ENCODE measurements at regions not wholly inside any gene's neighbourhood (a gene's known extent, or its start where the extent isn't known, plus 50 kb on each side); places are given as distances from the start of the nearest gene placed in this dataset.

GRCh38 chr1:112806090-112806642, 91.0 kb upstream of the PPM1J start:
- no peak for DNase-seq
- Mint-ChIP-seq H3K4me3 (no peak overlapping the region), H3K9me3 (no peaks in the 10 kb centered on the region), H3K27ac (no peak overlapping the region), H3K27me3 (peaks cover 7 to 36% of the 10 kb centered on the region in 2 donors), H3K4me1 (peaks cover 2 to 6% of the 10 kb centered on the region in 2 donors), H3K36me3 (no peaks in the 10 kb centered on the region)
- no peak for ATAC-seq (replicated peaks)

GRCh38 chr1:112805155-112805853, 90.2 kb upstream of the PPM1J start:
- ATAC-seq (replicated peaks) (no peak), DNase-seq (no peak)
- peaks cover 7 to 27% of the 10 kb centered on the region in 2 donors for H3K27me3 Mint-ChIP-seq
- H3K27ac Mint-ChIP-seq: no peak overlapping the region
- no peak overlapping the region for H3K4me3 Mint-ChIP-seq
- no peaks in the 10 kb centered on the region for H3K9me3 Mint-ChIP-seq
- H3K4me1 Mint-ChIP-seq: peaks cover 2 to 6% of the 10 kb centered on the region in 2 donors
- H3K36me3 Mint-ChIP-seq: no peaks in the 10 kb centered on the region

DNA sequence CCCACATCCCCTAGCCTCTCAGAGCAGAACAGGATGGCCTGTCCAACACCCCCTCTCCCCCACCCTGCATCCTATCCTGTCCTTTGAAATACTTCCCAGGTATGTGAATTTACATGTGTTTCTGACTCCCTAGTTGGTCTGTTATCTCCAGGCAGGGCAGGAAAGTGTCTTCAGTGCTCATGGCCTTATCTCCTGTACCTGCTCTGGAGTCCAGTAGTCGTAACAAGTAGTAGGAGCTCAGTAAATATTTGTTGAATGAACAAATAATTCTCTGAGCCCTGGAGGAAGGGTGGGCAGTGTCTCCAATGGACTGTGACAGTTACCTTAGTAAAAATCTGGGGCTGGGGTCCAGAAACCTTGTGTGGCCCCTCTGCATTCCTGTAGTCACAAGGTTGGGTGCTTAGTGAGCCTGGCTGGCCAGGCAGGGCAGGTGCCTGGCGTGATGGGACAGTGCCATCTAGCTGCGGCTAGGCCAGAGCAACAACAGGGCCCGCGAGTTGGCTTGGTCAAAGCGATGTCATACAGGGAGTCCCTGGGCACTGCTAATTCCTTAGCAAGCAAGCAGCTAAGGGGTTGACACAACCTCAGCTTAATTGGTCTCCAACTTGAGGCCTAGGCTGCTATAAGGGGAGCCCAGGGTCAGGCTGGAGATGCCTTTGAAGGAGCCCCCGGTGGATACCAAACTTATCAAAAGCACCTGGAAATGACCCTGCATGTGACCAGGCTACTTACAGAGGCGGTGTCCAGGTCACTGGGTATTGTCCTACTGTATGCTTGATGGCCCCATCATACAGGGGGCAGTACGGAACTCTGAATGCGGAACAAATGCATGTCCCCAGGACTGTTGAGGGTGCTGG, 89.0 kb upstream of the PPM1J start:
- ATAC-seq (replicated peaks) (peak; percentile 96 to 97), DNase-seq (peak; percentile 39)
- Mint-ChIP-seq H3K27me3 (peaks cover 7 to 23% of the 10 kb centered on the region in 2 donors), H3K4me1 (peaks cover 2 to 3% of the 10 kb centered on the region in 2 donors), H3K36me3 (no peaks in the 10 kb centered on the region), H3K27ac (no peak overlapping the region), H3K4me3 (no peak overlapping the region), H3K9me3 (no peaks in the 10 kb centered on the region)

- Mint-ChIP-seq H3K27ac (no peak overlapping the region), H3K36me3 (no peaks in the 10 kb centered on the region), H3K27me3 (peaks cover 7 to 15% of the 10 kb centered on the region in 2 donors), H3K4me1 (peaks cover 0 to 9% of the 10 kb centered on the region in 2 donors), H3K4me3 (no peak overlapping the region), H3K9me3 (no peaks in the 10 kb centered on the region)
- ATAC-seq (replicated peaks) (no peak), DNase-seq (no peak)
Observed at GRCh38 chr1:112800289-112800688, 85.2 kb upstream of the PPM1J start.

- H3K27ac Mint-ChIP-seq: no peak overlapping the region
- ATAC-seq (replicated peaks) (no peak), DNase-seq (no peak)
- no peaks in the 10 kb centered on the region for H3K9me3 Mint-ChIP-seq
- H3K27me3 Mint-ChIP-seq: peaks cover 5 to 9% of the 10 kb centered on the region in 2 donors
- H3K36me3 Mint-ChIP-seq: no peaks in the 10 kb centered on the region
- no peak overlapping the region for H3K4me3 Mint-ChIP-seq
- H3K4me1 Mint-ChIP-seq: peaks cover 0 to 10% of the 10 kb centered on the region in 2 donors
Observed at GRCh38 chr1:112798292-112798691, 83.2 kb upstream of the PPM1J start.

- no peak overlapping the region for H3K27ac Mint-ChIP-seq
- peaks cover 0 to 10% of the 10 kb centered on the region in 2 donors for H3K4me1 Mint-ChIP-seq
- H3K27me3 Mint-ChIP-seq: peaks cover under 1 to 9% of the 10 kb centered on the region in 2 donors
- no peaks in the 10 kb centered on the region for H3K9me3 Mint-ChIP-seq
- DNase-seq (no peak), ATAC-seq (replicated peaks) (no peak)
- H3K36me3 Mint-ChIP-seq: no peaks in the 10 kb centered on the region
- H3K4me3 Mint-ChIP-seq: no peak overlapping the region
Observed at GRCh38 chr1:112797224-112797623, 82.1 kb upstream of the PPM1J start.

DNA sequence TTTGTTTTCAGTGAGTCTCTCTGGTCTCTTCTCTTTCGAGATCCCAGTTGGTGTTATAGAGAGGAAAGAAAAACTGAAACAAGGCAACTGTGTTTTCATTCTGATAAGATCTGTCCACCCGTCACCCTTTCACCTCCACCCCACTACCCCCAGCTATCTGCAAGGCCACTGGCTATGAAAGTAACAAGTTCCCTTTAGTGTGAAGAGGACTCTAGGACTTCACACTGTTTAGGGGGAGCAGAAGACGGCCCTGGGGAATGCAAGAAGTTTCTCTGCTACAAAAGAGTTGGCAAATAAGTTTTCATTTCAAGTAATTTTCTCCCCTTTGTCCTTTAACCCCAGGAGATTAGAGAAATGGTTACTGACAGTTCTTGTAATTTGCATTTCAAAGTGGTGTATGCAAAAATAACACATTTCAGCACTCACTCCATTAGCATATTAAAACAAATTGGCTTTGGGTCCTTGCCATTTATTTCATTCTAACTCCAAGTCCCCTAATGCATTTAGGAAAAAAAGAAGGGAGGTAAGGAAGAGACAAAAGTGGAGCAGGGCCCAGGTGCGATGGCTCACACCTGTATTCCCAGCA, 79.6 kb upstream of the PPM1J start:
- Mint-ChIP-seq H3K27ac (no peak overlapping the region), H3K9me3 (no peaks in the 10 kb centered on the region), H3K4me1 (peaks cover 0 to 10% of the 10 kb centered on the region in 2 donors), H3K27me3 (peaks cover 0 to 11% of the 10 kb centered on the region in 2 donors), H3K36me3 (no peaks in the 10 kb centered on the region), H3K4me3 (no peak overlapping the region)
- DNase-seq: no peak
- no peak for ATAC-seq (replicated peaks)

DNA sequence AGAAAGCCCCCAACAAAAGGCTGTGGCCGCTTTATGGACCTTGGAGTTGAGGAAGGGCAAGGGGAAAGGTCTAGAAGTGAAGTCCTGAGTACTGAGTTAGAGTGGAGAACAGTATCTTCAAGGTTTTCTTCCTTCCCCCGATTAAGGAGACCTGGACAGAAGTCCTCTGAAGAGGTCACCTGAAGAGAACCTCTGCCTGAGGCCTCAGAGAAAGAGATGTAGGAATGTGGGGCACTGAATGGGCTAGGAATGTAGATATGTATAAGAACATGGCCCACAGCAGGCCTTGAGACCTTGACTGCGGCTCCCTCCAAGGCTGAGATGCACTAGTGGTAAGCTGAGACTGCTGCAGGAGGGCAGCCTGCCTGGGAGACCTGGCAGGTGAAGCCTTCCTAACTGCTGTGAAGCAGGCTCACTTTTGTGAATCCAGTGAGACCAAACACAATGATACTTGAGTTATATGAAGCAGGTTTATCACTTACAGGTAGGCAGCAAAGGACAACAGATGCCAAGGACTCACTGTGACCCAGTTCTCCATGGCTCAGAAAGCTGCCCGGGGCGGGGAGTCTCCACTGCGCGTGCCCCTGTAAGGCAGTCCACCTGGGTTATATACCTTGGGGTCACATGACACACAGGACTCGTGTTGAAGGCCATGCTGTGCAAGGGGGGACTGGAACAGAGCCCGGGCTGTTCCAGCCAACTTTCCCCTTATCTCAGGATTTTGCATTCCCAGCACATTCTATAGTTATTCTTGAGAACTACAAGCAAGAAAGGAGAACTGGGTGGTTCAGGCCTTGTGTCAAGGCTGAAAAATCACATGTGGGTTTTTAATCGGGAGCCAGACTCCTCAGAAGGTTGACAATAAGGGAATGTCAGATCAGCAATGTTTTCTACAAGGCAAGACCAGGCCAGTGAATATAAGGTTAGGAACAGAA, 78.8 kb upstream of the PPM1J start:
- Mint-ChIP-seq H3K27ac (no peak overlapping the region), H3K4me3 (no peak overlapping the region), H3K27me3 (peaks cover 0 to 12% of the 10 kb centered on the region in 2 donors)

GRCh38 chr1:112791723-112792104, 76.6 kb upstream of the PPM1J start:
- H3K36me3 Mint-ChIP-seq: no peaks in the 10 kb centered on the region
- H3K27me3 Mint-ChIP-seq: peaks cover 0 to 12% of the 10 kb centered on the region in 2 donors
- H3K9me3 Mint-ChIP-seq: no peaks in the 10 kb centered on the region
- no peak overlapping the region for H3K27ac Mint-ChIP-seq
- no peak for ATAC-seq (replicated peaks)
- peaks cover 0 to 10% of the 10 kb centered on the region in 2 donors for H3K4me1 Mint-ChIP-seq
- H3K4me3 Mint-ChIP-seq: no peak overlapping the region
- no peak for DNase-seq

More for the DNA sequence above, 78.8 kb upstream of the PPM1J start:
- ATAC-seq (replicated peaks): no peak
- H3K9me3 Mint-ChIP-seq: no peaks in the 10 kb centered on the region
- no peak for DNase-seq
- peaks cover 0 to 10% of the 10 kb centered on the region in 2 donors for H3K4me1 Mint-ChIP-seq
- no peaks in the 10 kb centered on the region for H3K36me3 Mint-ChIP-seq

- Mint-ChIP-seq H3K4me3 (no peak overlapping the region), H3K4me1 (peaks cover 0 to 9% of the 10 kb centered on the region in 2 donors), H3K9me3 (no peaks in the 10 kb centered on the region), H3K27ac (no peak overlapping the region), H3K27me3 (peaks cover 0 to 12% of the 10 kb centered on the region in 2 donors), H3K36me3 (no peaks in the 10 kb centered on the region)
- ATAC-seq (replicated peaks) (no peak), DNase-seq (no peak)
Observed at GRCh38 chr1:112790920-112791722, 76.0 kb upstream of the PPM1J start.

DNA sequence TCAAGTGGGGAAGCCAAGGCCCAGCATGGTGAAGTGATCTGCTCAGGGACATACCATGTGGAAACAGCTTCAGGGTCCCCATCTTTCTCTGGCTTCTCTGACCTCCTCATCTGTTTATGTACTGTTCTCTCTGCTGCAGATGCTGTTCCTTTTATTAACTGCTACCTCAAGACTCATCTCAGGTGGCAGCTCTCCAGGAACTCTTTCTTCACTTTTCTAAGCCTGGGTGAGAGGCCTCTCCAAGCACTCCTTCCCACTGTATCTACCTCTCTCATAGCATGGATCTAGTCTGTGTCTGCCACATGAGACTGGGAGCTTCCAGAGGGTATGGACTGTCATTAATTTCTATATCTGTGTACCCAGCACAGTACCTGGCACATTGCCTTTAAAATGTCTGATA, 73.4 kb upstream of the PPM1J start:
- no peak overlapping the region for H3K27ac Mint-ChIP-seq
- DNase-seq (no peak), ATAC-seq (replicated peaks) (no peak)
- H3K36me3 Mint-ChIP-seq: no peaks in the 10 kb centered on the region
- H3K27me3 Mint-ChIP-seq: peaks cover 0 to 13% of the 10 kb centered on the region in 2 donors
- H3K4me1 Mint-ChIP-seq: no peaks in the 10 kb centered on the region
- H3K4me3 Mint-ChIP-seq: no peak overlapping the region
- no peaks in the 10 kb centered on the region for H3K9me3 Mint-ChIP-seq

- H3K9me3 Mint-ChIP-seq: peaks cover 0 to 2% of the 10 kb centered on the region in 2 donors
- H3K36me3 Mint-ChIP-seq: no peaks in the 10 kb centered on the region
- H3K4me1 Mint-ChIP-seq: no peaks in the 10 kb centered on the region
- DNase-seq (no peak), ATAC-seq (replicated peaks) (no peak)
- H3K4me3 Mint-ChIP-seq: no peak overlapping the region
- peaks cover 0 to 17% of the 10 kb centered on the region in 2 donors for H3K27me3 Mint-ChIP-seq
- no peak overlapping the region for H3K27ac Mint-ChIP-seq
Observed at GRCh38 chr1:112788054-112788453, 72.9 kb upstream of the PPM1J start.

DNA sequence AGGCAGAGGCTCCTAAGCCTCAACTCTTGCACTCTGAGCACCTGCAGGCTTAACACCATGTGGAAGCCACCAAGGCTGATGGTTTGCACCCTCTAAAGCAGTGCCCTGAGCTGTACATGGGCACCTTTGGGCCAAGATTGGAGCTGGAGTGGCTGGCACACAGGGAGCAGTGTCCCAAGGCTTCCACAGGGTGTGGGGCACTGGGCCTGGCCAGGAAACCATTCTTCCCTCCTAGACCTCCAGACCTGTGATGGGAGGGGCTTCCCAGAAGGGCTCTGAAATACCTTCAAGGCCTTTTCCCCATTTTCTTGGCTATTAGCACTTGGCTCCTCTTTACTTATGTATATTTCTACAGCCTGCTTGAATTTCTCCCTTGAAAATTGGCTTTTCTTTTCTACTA, 67.9 kb upstream of the PPM1J start:
- Mint-ChIP-seq H3K4me1 (no peaks in the 10 kb centered on the region), H3K36me3 (no peaks in the 10 kb centered on the region), H3K27me3 (peaks cover 4 to 14% of the 10 kb centered on the region in 2 donors), H3K4me3 (no peak overlapping the region), H3K9me3 (peaks cover 0 to 2% of the 10 kb centered on the region in 2 donors), H3K27ac (no peak overlapping the region)
- no peak for ATAC-seq (replicated peaks)
- no peak for DNase-seq
